ENCODE measurements at regions not wholly inside any gene's neighbourhood (a gene's known extent, or its start where the extent isn't known, plus 50 kb on each side); places are given as distances from the start of the nearest gene placed in this dataset.

- no peaks in the 10 kb centered on the region for H3K27me3 ChIP-seq
- TF ChIP-seq POLR2A (IDR thresholded peaks at IDR 0.05) (no peak), CTCF (IDR thresholded peaks at IDR 0.05) (no peak)
- WGBS, 4 donors = 62 to 76% (median 68%) methylated on average over 6 of the region's 6 CpGs
- ATAC-seq (no peak), DNase-seq (no peak)
- intact Hi-C loops (cut with DNase I) = loop anchor here in 1 of 10 donors (10.0 kb wide), 1 partner anchor 247 kb away; no protein-coding TSS in a partner anchor
- H3K4me1 ChIP-seq = peaks cover 0 to 14% (median 7%) of the 10 kb centered on the region in 12 donors
- no peak overlapping the region for H3K27ac ChIP-seq
- no peaks in the 10 kb centered on the region for H3K9me3 ChIP-seq
- no peaks in the 10 kb centered on the region for H3K36me3 ChIP-seq
- H3K4me3 ChIP-seq = no peak overlapping the region
Measured at GRCh38 chr16:79757968-79758367, 157.4 kb upstream of the MAF start.

- TF ChIP-seq CTCF (IDR thresholded peaks at IDR 0.05) (no peak), POLR2A (IDR thresholded peaks at IDR 0.05) (no peak)
- H3K4me3 ChIP-seq = no peak overlapping the region
- H3K4me1 ChIP-seq = peaks cover 0 to 14% (median 7%) of the 10 kb centered on the region in 12 donors
- 85 to 90% (median 87%) methylated on average over 5 of the region's 5 CpGs for WGBS, 4 donors
- intact Hi-C loops (cut with DNase I) = loop anchor here in 1 of 10 donors (10.0 kb wide), 1 partner anchor 248 kb away; no protein-coding TSS in a partner anchor
- no peaks in the 10 kb centered on the region for H3K9me3 ChIP-seq
- no peaks in the 10 kb centered on the region for H3K36me3 ChIP-seq
- H3K27me3 ChIP-seq = no peaks in the 10 kb centered on the region
- no peak overlapping the region for H3K27ac ChIP-seq
- ATAC-seq (no peak), DNase-seq (no peak)
Measured at GRCh38 chr16:79757163-79757562, 156.6 kb upstream of the MAF start.

- Histone ChIP-seq H3K27ac (no peak overlapping the region), H3K4me1 (peaks cover 0 to 18% (median 7%) of the 10 kb centered on the region in 12 donors), H3K27me3 (no peaks in the 10 kb centered on the region), H3K9me3 (no peaks in the 10 kb centered on the region), H3K4me3 (no peak overlapping the region), H3K36me3 (no peaks in the 10 kb centered on the region)
- 79 to 98% (median 97%) methylated on average over 5 of the region's 5 CpGs for WGBS, 4 donors
- intact Hi-C loops (cut with DNase I) = loop anchor here in 1 of 10 donors (10.0 kb wide), 1 partner anchor 248 kb away; no protein-coding TSS in a partner anchor
- no peak for TF ChIP-seq POLR2A (IDR thresholded peaks at IDR 0.05)
- no peak for TF ChIP-seq CTCF (IDR thresholded peaks at IDR 0.05)
- no peak for ATAC-seq
- no peak for DNase-seq
Measured at GRCh38 chr16:79756571-79756970, 156.0 kb upstream of the MAF start.

- DNase-seq = no peak
- peak overlapping the region in 2 of 12 donors; percentile 13 to 28 for H3K27ac ChIP-seq
- no peaks in the 10 kb centered on the region for H3K36me3 ChIP-seq
- H3K27me3 ChIP-seq = no peaks in the 10 kb centered on the region
- no peak overlapping the region for H3K4me3 ChIP-seq
- intact Hi-C loops (cut with DNase I) = loop anchor here in 1 of 10 donors (10.0 kb wide), 1 partner anchor 250 kb away; no protein-coding TSS in a partner anchor
- TF ChIP-seq POLR2A (IDR thresholded peaks at IDR 0.05) = no peak
- no peak for TF ChIP-seq CTCF (IDR thresholded peaks at IDR 0.05)
- peaks cover 0 to 19% (median 7%) of the 10 kb centered on the region in 12 donors for H3K4me1 ChIP-seq
- ATAC-seq = peak in 2 of 4 donors; percentile 37 to 50
- H3K9me3 ChIP-seq = peaks cover 0 to 3% (median 0%) of the 10 kb centered on the region in 12 donors
Measured at GRCh38 chr16:79754501-79754900, 154.0 kb upstream of the MAF start.
